Loucy (cell line): ENCODE measurements at regions not wholly inside any gene's neighbourhood (a gene's known extent, or its start where the extent isn't known, plus 50 kb on each side); places are given as distances from the start of the nearest gene placed in this dataset.
"Not testable (repeated sequence)": the region's sequence is repeated elsewhere in the genome, so short reads cannot be mapped to it uniquely, and the experiment has no call there.

Experiments
- H2AFZ ChIP-seq: fragments of 200-600 bp; sonication (generic); 2 replicates; pipeline ENCODE4 v1.6.0; 2016; ENCODE audit warnings: antibody characterized with exemption, mild to moderate bottlenecking, low read length, moderate library complexity
- H3F3A ChIP-seq: fragments of 200-600 bp; 2 replicates; pipeline ENCODE4 v1.6.0; 2016; ENCODE audit warnings: antibody characterized with exemption, low read depth, mild to moderate bottlenecking
- H3K27me3 ChIP-seq: fragments of 200-600 bp; sonication (generic); 2 replicates; pipeline ENCODE4 v1.6.1; 2014; ENCODE audit warnings: low read length, mild to moderate bottlenecking; ENCODE audit not compliant: insufficient read depth, poor library complexity, severe bottlenecking
- H3K36me3 ChIP-seq: fragments of 200-600 bp; sonication (generic); 2 replicates; pipeline ENCODE4 v1.6.1; 2016; ENCODE audit warnings: low read length; ENCODE audit not compliant: insufficient read depth
- H3K4me1 ChIP-seq: fragments of 200-600 bp; sonication (generic); 2 replicates; pipeline ENCODE4 v1.5.1; 2014; ENCODE audit warnings: low read length, mild to moderate bottlenecking; ENCODE audit not compliant: insufficient read depth, poor library complexity, severe bottlenecking
- H3K4me2 ChIP-seq: fragments of 200-600 bp; sonication (generic); 2 replicates; pipeline ENCODE4 v1.6.0; 2014; ENCODE audit warnings: antibody characterized with exemption, low read length, low read depth, mild to moderate bottlenecking; ENCODE audit not compliant: poor library complexity, severe bottlenecking
- H3K4me3 ChIP-seq: fragments of 200-600 bp; sonication (generic); 2 replicates; pipeline ENCODE4 v1.5.1; 2014; ENCODE audit warnings: low read length, mild to moderate bottlenecking, mixed read lengths; ENCODE audit not compliant: poor library complexity, severe bottlenecking
- H3K79me2 ChIP-seq: fragments of 200-600 bp; sonication (generic); 2 replicates; pipeline ENCODE4 v1.6.1; 2014; ENCODE audit warnings: low read length; ENCODE audit not compliant: insufficient read depth
- H3K9ac ChIP-seq: fragments of 200-600 bp; sonication (generic); 2 replicates; pipeline ENCODE4 v1.6.0; 2014; ENCODE audit warnings: mild to moderate bottlenecking, low read depth, low read length, moderate library complexity; ENCODE audit not compliant: poor library complexity, severe bottlenecking
- H3K9me2 ChIP-seq: fragments of 200-600 bp; sonication (generic); replicated peaks from 2 replicates; pipeline ENCODE4 v1.6.1; 2016; ENCODE audit warnings: low read depth, low read length, mixed read lengths
- H3K9me3 ChIP-seq: fragments of 200-600 bp; sonication (generic); 2 replicates; pipeline ENCODE4 v1.6.1; 2014; ENCODE audit warnings: mild to moderate bottlenecking, antibody characterized with exemption, low read length, low read depth; ENCODE audit not compliant: insufficient read depth
- H4K20me1 ChIP-seq: fragments of 200-600 bp; sonication (generic); 2 replicates; pipeline ENCODE4 v1.6.0; 2014; ENCODE audit warnings: antibody characterized with exemption, low read length, mild to moderate bottlenecking; ENCODE audit not compliant: insufficient read depth, poor library complexity, severe bottlenecking
- EZH2phosphoT487 ChIP-seq: fragments of 200-600 bp; IDR thresholded peaks from 2 replicates; pipeline ENCODE4 v1.6.1; 2018; ENCODE audit warnings: antibody characterized with exemption, mild to moderate bottlenecking, moderate library complexity, borderline replicate concordance
- TF ChIP-seq, protein P1 (sequence below): fragments of 200-600 bp; sonication (generic); conservative IDR thresholded peaks from 2 replicates; pipeline ENCODE4 v1.5.1; 2014; ENCODE audit warnings: mild to moderate bottlenecking, antibody characterized with exemption, low read length

DNA sequence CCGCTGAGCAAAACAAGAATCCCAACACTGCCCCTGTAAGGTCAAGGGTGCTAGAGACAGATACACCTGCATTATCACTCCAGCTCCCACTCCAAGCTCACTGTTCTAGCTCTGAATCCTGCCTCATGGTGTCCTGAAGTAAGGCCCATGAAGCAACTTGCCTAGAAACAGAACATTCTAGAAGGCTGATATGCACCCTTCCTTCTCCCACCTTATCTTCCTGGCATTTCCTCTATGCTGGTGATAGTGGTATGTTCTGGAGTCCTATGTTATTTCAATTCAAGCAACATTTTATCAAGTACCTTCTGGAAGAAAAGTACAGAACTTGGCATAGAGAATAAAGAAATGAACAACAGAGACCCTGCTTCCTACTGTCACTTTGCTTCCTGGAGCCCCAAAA is 317.1 kb upstream of the KAZN start:
- no peaks in the 10 kb centered on the region for H3K4me1 ChIP-seq
- H3F3A ChIP-seq: no peaks in the 10 kb centered on the region
- no peak overlapping the region for H3K4me2 ChIP-seq
- H3K9me2 ChIP-seq: no peaks in the 10 kb centered on the region
- H3K4me3 ChIP-seq: no peak overlapping the region
- H3K79me2 ChIP-seq: no peaks in the 10 kb centered on the region
- no peaks in the 10 kb centered on the region for H3K36me3 ChIP-seq
- no peaks in the 10 kb centered on the region for H4K20me1 ChIP-seq
- no peaks in the 10 kb centered on the region for H3K27me3 ChIP-seq
- H2AFZ ChIP-seq: no peak overlapping the region
- no peaks in the 10 kb centered on the region for H3K9me3 ChIP-seq
- no peak overlapping the region for H3K9ac ChIP-seq
- TF ChIP-seq EZH2phosphoT487: no peak
- TF ChIP-seq, protein P1, sequence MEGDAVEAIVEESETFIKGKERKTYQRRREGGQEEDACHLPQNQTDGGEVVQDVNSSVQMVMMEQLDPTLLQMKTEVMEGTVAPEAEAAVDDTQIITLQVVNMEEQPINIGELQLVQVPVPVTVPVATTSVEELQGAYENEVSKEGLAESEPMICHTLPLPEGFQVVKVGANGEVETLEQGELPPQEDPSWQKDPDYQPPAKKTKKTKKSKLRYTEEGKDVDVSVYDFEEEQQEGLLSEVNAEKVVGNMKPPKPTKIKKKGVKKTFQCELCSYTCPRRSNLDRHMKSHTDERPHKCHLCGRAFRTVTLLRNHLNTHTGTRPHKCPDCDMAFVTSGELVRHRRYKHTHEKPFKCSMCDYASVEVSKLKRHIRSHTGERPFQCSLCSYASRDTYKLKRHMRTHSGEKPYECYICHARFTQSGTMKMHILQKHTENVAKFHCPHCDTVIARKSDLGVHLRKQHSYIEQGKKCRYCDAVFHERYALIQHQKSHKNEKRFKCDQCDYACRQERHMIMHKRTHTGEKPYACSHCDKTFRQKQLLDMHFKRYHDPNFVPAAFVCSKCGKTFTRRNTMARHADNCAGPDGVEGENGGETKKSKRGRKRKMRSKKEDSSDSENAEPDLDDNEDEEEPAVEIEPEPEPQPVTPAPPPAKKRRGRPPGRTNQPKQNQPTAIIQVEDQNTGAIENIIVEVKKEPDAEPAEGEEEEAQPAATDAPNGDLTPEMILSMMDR: no peak

DNA sequence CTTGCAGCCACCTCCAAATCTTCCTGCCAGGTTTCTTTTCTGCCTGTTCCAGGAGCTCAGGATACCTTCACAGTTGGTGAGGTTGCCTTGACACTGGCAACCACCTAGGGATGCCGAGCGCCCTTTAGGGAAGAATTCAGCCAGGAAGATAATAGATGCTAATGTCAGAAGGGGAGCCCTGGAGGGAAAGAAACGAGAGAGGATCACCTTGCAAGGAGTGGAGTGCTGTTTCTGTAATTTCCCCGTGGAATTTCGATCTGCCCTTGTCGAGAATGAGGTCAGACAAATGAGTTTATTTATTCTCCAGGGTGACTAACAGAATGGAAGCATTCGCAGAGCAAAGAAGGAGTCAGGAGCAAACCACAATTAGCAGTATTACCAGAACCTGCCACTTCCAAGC is 315.8 kb upstream of the KAZN start:
- H3K4me1 ChIP-seq: no peaks in the 10 kb centered on the region
- H3K79me2 ChIP-seq: no peaks in the 10 kb centered on the region
- no peaks in the 10 kb centered on the region for H3K27me3 ChIP-seq
- H3F3A ChIP-seq: no peaks in the 10 kb centered on the region
- no peak overlapping the region for H2AFZ ChIP-seq
- TF ChIP-seq, protein P1: no peak
- TF ChIP-seq EZH2phosphoT487: no peak
- no peaks in the 10 kb centered on the region for H3K36me3 ChIP-seq
- H3K4me3 ChIP-seq: no peak overlapping the region
- no peak overlapping the region for H3K4me2 ChIP-seq
- H4K20me1 ChIP-seq: no peaks in the 10 kb centered on the region
- H3K9me2 ChIP-seq: no peaks in the 10 kb centered on the region
- no peaks in the 10 kb centered on the region for H3K9me3 ChIP-seq
- no peak overlapping the region for H3K9ac ChIP-seq

DNA sequence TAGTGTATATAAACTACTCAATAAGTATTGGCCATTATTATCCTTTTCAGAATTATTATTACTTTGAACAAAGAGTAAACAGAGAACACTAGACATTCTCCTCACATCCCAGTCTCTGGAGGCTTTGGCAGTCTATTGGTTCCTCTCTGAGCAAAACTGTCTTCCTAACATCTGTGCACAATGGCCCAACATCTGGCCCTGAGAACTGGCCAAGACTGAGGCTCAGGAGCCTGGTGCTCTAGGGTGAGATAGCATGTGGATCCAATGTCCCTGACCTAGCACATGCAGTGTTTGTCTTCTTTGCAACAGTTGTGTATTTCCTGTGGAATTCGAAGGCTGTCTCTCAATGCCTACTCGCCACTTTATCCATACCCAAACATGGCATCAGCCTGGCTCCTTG is 313.2 kb upstream of the KAZN start:
- Histone ChIP-seq H3K4me2 (no peak overlapping the region), H3F3A (no peaks in the 10 kb centered on the region), H3K9me3 (no peaks in the 10 kb centered on the region), H3K4me3 (no peak overlapping the region), H3K4me1 (no peaks in the 10 kb centered on the region), H2AFZ (no peak overlapping the region), H3K9ac (no peak overlapping the region), H3K79me2 (no peaks in the 10 kb centered on the region), H3K27me3 (no peaks in the 10 kb centered on the region), H3K9me2 (no peaks in the 10 kb centered on the region), H3K36me3 (no peaks in the 10 kb centered on the region), H4K20me1 (no peaks in the 10 kb centered on the region)
- no peak for TF ChIP-seq EZH2phosphoT487
- TF ChIP-seq, protein P1: no peak

DNA sequence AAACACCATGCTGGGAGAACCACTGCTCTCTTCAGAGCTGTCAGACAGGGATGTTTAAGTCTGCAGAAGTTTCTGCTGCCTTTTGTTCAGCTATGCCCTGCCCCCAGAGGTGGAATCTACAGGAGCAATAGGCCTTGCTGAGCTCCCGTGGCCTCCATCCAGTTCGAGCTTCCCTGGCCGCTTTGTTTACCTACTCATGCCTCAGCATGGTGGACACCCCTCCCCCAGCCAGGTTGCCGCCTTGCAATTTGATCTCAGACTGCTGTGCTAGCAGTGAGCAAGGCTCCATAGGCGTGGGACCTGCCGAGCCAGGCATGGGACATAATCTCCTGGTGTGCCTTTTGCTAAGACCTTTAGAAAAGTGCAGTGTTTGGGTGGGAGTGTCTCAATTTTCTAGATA is 307.3 kb upstream of the KAZN start:
- H3K36me3 ChIP-seq, H3K9me2 ChIP-seq, H3F3A ChIP-seq, H3K4me2 ChIP-seq, H2AFZ ChIP-seq, H3K4me3 ChIP-seq, H4K20me1 ChIP-seq, H3K27me3 ChIP-seq, H3K79me2 ChIP-seq, H3K9ac ChIP-seq, H3K4me1 ChIP-seq, H3K9me3 ChIP-seq: not testable (repeated sequence)
